ENCODE measurements at regions not wholly inside any gene's neighbourhood (a gene's known extent, or its start where the extent isn't known, plus 50 kb on each side); places are given as distances from the start of the nearest gene placed in this dataset.
"Not testable (repeated sequence)": the region's sequence is repeated elsewhere in the genome, so short reads cannot be mapped to it uniquely, and the experiment has no call there.

GRCh38 chr10:30197186-30197585 lies 137.8 kb upstream of the JCAD start:
- Histone ChIP-seq H4K20me1 (replicated peaks; ENCODE audit: control insufficient read depth, extremely low read depth, insufficient read depth, low read length) (no peaks in the 10 kb centered on the region), H3K9ac (replicated peaks; ENCODE audit: extremely low read depth, insufficient read depth, low read length) (no peak overlapping the region), H3K27me3 (ENCODE audit: control insufficient read depth in 2 of 2, insufficient read depth in 2 of 2, low read length in 2 of 2) (peaks cover 3 to 7% of the 10 kb centered on the region in 2 experiments), H3K79me2 (ENCODE audit: control insufficient read depth, insufficient read depth, low read length) (no peaks in the 10 kb centered on the region), H3K9me1 (replicated peaks; ENCODE audit: control insufficient read depth, extremely low read depth, insufficient read depth, low read length) (no peaks in the 10 kb centered on the region), H2AFZ (ENCODE audit: low read depth, low read length) (no peak overlapping the region), H3K9me3 (replicated peaks; ENCODE audit: control insufficient read depth, insufficient read depth, low read length) (no peaks in the 10 kb centered on the region), H3K27ac (ENCODE audit: insufficient read depth, low read depth, low read length) (no peak overlapping the region), H3K4me1 (ENCODE audit: control insufficient read depth, extremely low read depth, insufficient read depth, low read length) (peaks cover 10% of the 10 kb centered on the region), H3K4me2 (ENCODE audit: insufficient read depth, low read length) (no peak overlapping the region), H3K36me3 (ENCODE audit: control insufficient read depth in 2 of 2, extremely low read depth in 1 of 2, insufficient read depth in 2 of 2, low read length in 2 of 2) (no peaks in the 10 kb centered on the region), H3K4me3 (replicated peaks in 1 of 3; ENCODE audit: insufficient read depth in 1 of 3, low read depth in 1 of 3, low read length in 3 of 3) (no peak overlapping the region)
- intact Hi-C loops (cut with micrococcal nuclease) = no loop called here
- TF ChIP-seq MAX (IDR thresholded peaks at IDR 0.05; ENCODE audit: insufficient read depth, insufficient read length) = no peak
- no TSS peak for BruUV-seq (replicated peaks)
- dilution Hi-C loops (cut with MboI; ENCODE audit: extremely low pct_ligation_motif_present, low sequenced_read_pairs) = no loop called here
- POLR2A ChIA-PET = no interaction called here
- DNase-seq (ENCODE audit: low read depth, low spot score) (no peak), FAIRE-seq (no peak)
- CTCF ChIA-PET = interaction anchor here (1.3 kb wide), 1 partner anchor 10 kb away, joined by 4 read pairs; no protein-coding TSS in a partner anchor

GRCh38 chr10:30196559-30196958 lies 137.2 kb upstream of the JCAD start:
- H3K79me2 ChIP-seq (ENCODE audit: control insufficient read depth, insufficient read depth, low read length); H2AFZ ChIP-seq (ENCODE audit: low read depth, low read length); H3K9ac ChIP-seq (replicated peaks; ENCODE audit: extremely low read depth, insufficient read depth, low read length); H3K9me3 ChIP-seq (replicated peaks; ENCODE audit: control insufficient read depth, insufficient read depth, low read length); H4K20me1 ChIP-seq (replicated peaks; ENCODE audit: control insufficient read depth, extremely low read depth, insufficient read depth, low read length); BruUV-seq (replicated peaks); dilution Hi-C loops (cut with MboI; ENCODE audit: extremely low pct_ligation_motif_present, low sequenced_read_pairs); FAIRE-seq; H3K9me1 ChIP-seq (replicated peaks; ENCODE audit: control insufficient read depth, extremely low read depth, insufficient read depth, low read length); H3K36me3 ChIP-seq (ENCODE audit: control insufficient read depth in 2 of 2, extremely low read depth in 1 of 2, insufficient read depth in 2 of 2, low read length in 2 of 2); H3K27ac ChIP-seq (ENCODE audit: insufficient read depth, low read depth, low read length); H3K4me3 ChIP-seq (replicated peaks in 1 of 3; ENCODE audit: insufficient read depth in 1 of 3, low read depth in 1 of 3, low read length in 3 of 3); DNase-seq (ENCODE audit: low read depth, low spot score); POLR2A ChIA-PET; H3K27me3 ChIP-seq (ENCODE audit: control insufficient read depth in 2 of 2, insufficient read depth in 2 of 2, low read length in 2 of 2); intact Hi-C loops (cut with micrococcal nuclease); H3K4me2 ChIP-seq (ENCODE audit: insufficient read depth, low read length); CTCF ChIA-PET: not testable (repeated sequence)
- peaks cover 10% of the 10 kb centered on the region for H3K4me1 ChIP-seq (ENCODE audit: control insufficient read depth, extremely low read depth, insufficient read depth, low read length)

All from endothelial cell of umbilical vein (primary cell).